ENCODE measurements at regions not wholly inside any gene's neighbourhood (a gene's known extent, or its start where the extent isn't known, plus 50 kb on each side); places are given as distances from the start of the nearest gene placed in this dataset.
A peak's percentile ranks its signal among the peaks of the same experiment; 100 is the strongest.

- Histone ChIP-seq H3K27me3 (ENCODE audit: insufficient read depth, low read depth, low read length) (no peaks in the 10 kb centered on the region), H3K36me3 (ENCODE audit: insufficient read depth, low read length) (no peaks in the 10 kb centered on the region), H3K4me2 (ENCODE audit: low read length) (no peak overlapping the region), H4K20me1 (ENCODE audit: insufficient read depth) (no peaks in the 10 kb centered on the region), H3K9me3 (ENCODE audit: low read length) (no peaks in the 10 kb centered on the region), H3K9ac (ENCODE audit: low read length) (no peak overlapping the region), H3K79me2 (replicated peaks; ENCODE audit: insufficient read depth, low read length) (no peaks in the 10 kb centered on the region), H3F3A (ENCODE audit: insufficient read depth, low read length, poor library complexity, severe bottlenecking) (peaks cover under 1% of the 10 kb centered on the region), H3K4me3 (ENCODE audit: low read length) (no peak overlapping the region), H3K9me2 (ENCODE audit: insufficient read depth, low read length) (no peaks in the 10 kb centered on the region), H3K27ac (ENCODE audit: low read length) (peak overlapping the region; percentile 80), H2AFZ (ENCODE audit: low read depth, low read length) (no peak overlapping the region)
- TF ChIP-seq REST (IDR thresholded peaks at IDR 0.05; ENCODE audit: borderline replicate concordance) (no peak), RAD21 (conservative IDR thresholded peaks at IDR 0.05) (no peak), TAF1 (IDR thresholded peaks at IDR 0.05; ENCODE audit: low read depth) (no peak), EZH2 (IDR thresholded peaks at IDR 0.05; ENCODE audit: borderline replicate concordance, insufficient read depth, low read length, poor library complexity, severe bottlenecking) (no peak), POLR2AphosphoS5 (IDR thresholded peaks at IDR 0.05) (no peak)
Measured at GRCh38 chr9:90306158-90306557, 336.5 kb downstream of the DIRAS2 start.

DNA sequence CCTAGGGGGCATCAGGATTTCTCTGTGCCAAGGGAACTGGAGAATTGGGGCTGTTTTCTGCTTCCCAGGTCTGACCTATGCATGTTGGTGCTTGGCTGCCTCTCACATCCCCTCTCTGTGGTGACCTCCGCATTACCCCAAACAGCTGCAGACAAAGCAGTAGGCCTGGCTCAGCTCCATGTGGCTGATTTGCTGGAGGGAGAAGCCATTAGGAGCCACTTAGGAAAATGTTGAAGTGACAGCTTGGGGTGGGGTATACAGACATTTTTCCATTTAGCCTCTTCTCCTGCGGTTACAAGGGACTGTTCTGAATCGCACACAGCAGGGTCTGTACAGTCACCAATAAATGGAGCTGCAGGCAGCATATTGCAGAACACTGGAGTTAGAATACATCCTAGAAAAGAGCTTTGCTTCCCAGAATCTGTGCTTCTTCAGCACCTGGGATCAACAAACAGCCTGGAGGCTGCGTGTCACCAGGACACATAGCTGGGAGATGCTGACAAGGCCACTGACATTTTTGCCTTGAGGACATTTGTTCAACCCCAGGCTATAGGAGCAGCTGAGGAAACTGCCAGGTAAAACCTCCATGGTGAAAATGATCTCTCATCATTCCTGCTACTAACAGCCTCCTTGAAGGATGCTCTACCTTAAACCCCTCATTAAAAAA lies 335.3 kb downstream of the DIRAS2 start:
- H3F3A ChIP-seq (ENCODE audit: insufficient read depth, low read length, poor library complexity, severe bottlenecking): no peaks in the 10 kb centered on the region
- H3K27me3 ChIP-seq (ENCODE audit: insufficient read depth, low read depth, low read length): no peaks in the 10 kb centered on the region
- peak overlapping the region; percentile 7 for H3K4me3 ChIP-seq (ENCODE audit: low read length)
- H3K4me2 ChIP-seq (ENCODE audit: low read length): peak overlapping the region; percentile 14
- no peaks in the 10 kb centered on the region for H3K79me2 ChIP-seq (replicated peaks; ENCODE audit: insufficient read depth, low read length)
- H3K9me3 ChIP-seq (ENCODE audit: low read length): no peaks in the 10 kb centered on the region
- H3K9ac ChIP-seq (ENCODE audit: low read length): peak overlapping the region; percentile 46
- no peaks in the 10 kb centered on the region for H3K9me2 ChIP-seq (ENCODE audit: insufficient read depth, low read length)
- H3K27ac ChIP-seq (ENCODE audit: low read length): peak overlapping the region; percentile 80
- H4K20me1 ChIP-seq (ENCODE audit: insufficient read depth): no peaks in the 10 kb centered on the region
- H3K36me3 ChIP-seq (ENCODE audit: insufficient read depth, low read length): no peaks in the 10 kb centered on the region
- TF ChIP-seq TAF1 (IDR thresholded peaks at IDR 0.05; ENCODE audit: low read depth) (no peak), CTCF (IDR thresholded peaks at IDR 0.05; ENCODE audit: poor library complexity, severe bottlenecking) (no peak), POLR2AphosphoS5 (IDR thresholded peaks at IDR 0.05) (peak; percentile 85), MXI1 (conservative IDR thresholded peaks at IDR 0.05; ENCODE audit: poor library complexity, severe bottlenecking) (peak; percentile 25), EP300 (conservative IDR thresholded peaks at IDR 0.05; ENCODE audit: poor library complexity, severe bottlenecking) (peak; percentile 83), EZH2 (IDR thresholded peaks at IDR 0.05; ENCODE audit: borderline replicate concordance, insufficient read depth, low read length, poor library complexity, severe bottlenecking) (no peak), REST (IDR thresholded peaks at IDR 0.05; ENCODE audit: borderline replicate concordance) (peak; percentile 100), SMC3 (conservative IDR thresholded peaks at IDR 0.05; ENCODE audit: poor library complexity) (no peak), RAD21 (conservative IDR thresholded peaks at IDR 0.05) (peak; percentile 44)
- H2AFZ ChIP-seq (ENCODE audit: low read depth, low read length): peak overlapping the region; percentile 5
